Upper lobe of left lung (tissue), 4 donors: ENCODE measurements at regions not wholly inside any gene's neighbourhood (a gene's known extent, or its start where the extent isn't known, plus 50 kb on each side); places are given as distances from the start of the nearest gene placed in this dataset.

Source experiments
- CTCF ChIP-seq, 6 experiments: fragments of 450-650 bp in 4 of 6; fragments of 200-600 bp in 2 of 6; sonication (generic) in 2 of 6; IDR thresholded peaks; one replicate each; pipeline ENCODE4 v1.5.1; 2016 to 2019; ENCODE audit warnings: antibody characterized with exemption in 6 of 6
- EP300 ChIP-seq, 4 donors: sonication (generic); formaldehyde crosslinking; IDR thresholded peaks; one replicate each; pipeline ENCODE4 v1.5.1; 2017; ENCODE audit warnings: antibody characterized with exemption in 4 of 4, control low read depth in 2 of 4
- POLR2AphosphoS5 ChIP-seq, 2 donors: sonication (generic); formaldehyde crosslinking; IDR thresholded peaks; one replicate each; pipeline ENCODE4 v1.5.1; 2017; ENCODE audit warnings: antibody characterized with exemption in 2 of 2

- TF ChIP-seq CTCF (IDR thresholded peaks at IDR 0.05) (no peak), POLR2AphosphoS5 (IDR thresholded peaks at IDR 0.05) (no peak), EP300 (IDR thresholded peaks at IDR 0.05) (no peak)
Observed at GRCh38 chr13:109406376-109406992, 379.9 kb downstream of the IRS2 start.
